ENCODE measurements at regions not wholly inside any gene's neighbourhood (a gene's known extent, or its start where the extent isn't known, plus 50 kb on each side); places are given as distances from the start of the nearest gene placed in this dataset.

- TF ChIP-seq CTCF (IDR thresholded peaks at IDR 0.05) = no peak
- no peak for TF ChIP-seq EP300 (IDR thresholded peaks at IDR 0.05)
Observed at GRCh38 chr14:55767286-55767685, 187.3 kb downstream of the KTN1 start.
